ENCODE measurements at regions not wholly inside any gene's neighbourhood (a gene's known extent, or its start where the extent isn't known, plus 50 kb on each side); places are given as distances from the start of the nearest gene placed in this dataset.

GRCh38 chr1:59163268-59164092 lies 133.4 kb upstream of the FGGY start:
- Histone ChIP-seq H3K27me3 (no peaks in the 10 kb centered on the region), H3K9me3 (no peaks in the 10 kb centered on the region), H3K4me1 (no peaks in the 10 kb centered on the region), H3K36me3 (no peaks in the 10 kb centered on the region), H3K4me3 (replicated peaks in 1 of 3) (no peak overlapping the region), H3K27ac (no peak overlapping the region)
- 70 to 72% methylated on average over 6 of the region's 6 CpGs for WGBS, 2 donors
- intact Hi-C loops (cut with DNase I) = no loop called here
- DNase-seq = no peak
- TF ChIP-seq POLR2A (IDR thresholded peaks at IDR 0.05) (no peak), CTCF (IDR thresholded peaks at IDR 0.05) (no peak)

GRCh38 chr1:59164371-59164770 lies 132.5 kb upstream of the FGGY start:
- Histone ChIP-seq H3K36me3 (no peaks in the 10 kb centered on the region), H3K27ac (no peak overlapping the region), H3K9me3 (no peaks in the 10 kb centered on the region), H3K4me3 (replicated peaks in 1 of 3) (no peak overlapping the region), H3K4me1 (no peaks in the 10 kb centered on the region), H3K27me3 (no peaks in the 10 kb centered on the region)
- intact Hi-C loops (cut with DNase I) = no loop called here
- no peak for DNase-seq
- TF ChIP-seq POLR2A (IDR thresholded peaks at IDR 0.05) (no peak), CTCF (IDR thresholded peaks at IDR 0.05) (no peak)
- WGBS, 2 donors = 55 to 86% methylated on average over 2 to 3 of the region's 3 CpGs

- H3K27me3 ChIP-seq = no peaks in the 10 kb centered on the region
- TF ChIP-seq POLR2A (IDR thresholded peaks at IDR 0.05) (no peak), CTCF (IDR thresholded peaks at IDR 0.05) (no peak)
- H3K4me1 ChIP-seq = no peaks in the 10 kb centered on the region
- no peaks in the 10 kb centered on the region for H3K9me3 ChIP-seq
- H3K36me3 ChIP-seq = no peaks in the 10 kb centered on the region
- no peak for DNase-seq
- WGBS, 2 donors = 39 to 42% methylated on average over 2 of the region's 2 CpGs
- H3K27ac ChIP-seq = no peak overlapping the region
- no peak overlapping the region for H3K4me3 ChIP-seq (replicated peaks in 1 of 3)
- intact Hi-C loops (cut with DNase I) = no loop called here
These were observed 131.5 kb upstream of the FGGY start for GRCh38 chr1:59165353-59165752.

- WGBS, 2 donors = 74 to 77% methylated on average over 1 of the region's 1 CpG
- intact Hi-C loops (cut with DNase I) = no loop called here
- DNase-seq = no peak
- H3K4me3 ChIP-seq (replicated peaks in 1 of 3) = no peak overlapping the region
- no peaks in the 10 kb centered on the region for H3K27me3 ChIP-seq
- H3K4me1 ChIP-seq = no peaks in the 10 kb centered on the region
- TF ChIP-seq POLR2A (IDR thresholded peaks at IDR 0.05) (no peak), CTCF (IDR thresholded peaks at IDR 0.05) (no peak)
- H3K9me3 ChIP-seq = no peaks in the 10 kb centered on the region
- no peak overlapping the region for H3K27ac ChIP-seq
- no peaks in the 10 kb centered on the region for H3K36me3 ChIP-seq
These were observed 127.2 kb upstream of the FGGY start for GRCh38 chr1:59169703-59170102.

- no peak for DNase-seq
These were observed 126.2 kb upstream of the FGGY start for GRCh38 chr1:59170659-59171058.

More at GRCh38 chr1:59170659-59171058, 126.2 kb upstream of the FGGY start:
- no peaks in the 10 kb centered on the region for H3K27me3 ChIP-seq
- WGBS, 2 donors = 86 to 91% methylated on average over 3 of the region's 3 CpGs
- intact Hi-C loops (cut with DNase I) = no loop called here
- H3K4me1 ChIP-seq = no peaks in the 10 kb centered on the region
- H3K4me3 ChIP-seq (replicated peaks in 1 of 3) = no peak overlapping the region
- no peaks in the 10 kb centered on the region for H3K36me3 ChIP-seq
- TF ChIP-seq POLR2A (IDR thresholded peaks at IDR 0.05) (no peak), CTCF (IDR thresholded peaks at IDR 0.05) (no peak)
- no peaks in the 10 kb centered on the region for H3K9me3 ChIP-seq
- H3K27ac ChIP-seq = no peak overlapping the region

All from thyroid gland (tissue), 4 donors.